C4-2B (cell line): ENCODE measurements at regions not wholly inside any gene's neighbourhood (a gene's known extent, or its start where the extent isn't known, plus 50 kb on each side); places are given as distances from the start of the nearest gene placed in this dataset.
"Not testable (repeated sequence)": the region's sequence is repeated elsewhere in the genome, so short reads cannot be mapped to it uniquely, and the experiment has no call there.

Experiments used
- H3K27ac ChIP-seq: fragments of 450-650 bp; 2 replicates; pipeline ENCODE4 v1.5.1; 2017
- CTCF ChIP-seq: fragments of 450-650 bp; conservative IDR thresholded peaks from 2 replicates; pipeline ENCODE4 v1.5.1; 2017; ENCODE audit warnings: mild to moderate bottlenecking
- ZFX ChIP-seq: fragments of 450-650 bp; IDR thresholded peaks from 2 replicates; pipeline ENCODE4 v1.6.1; 2017

GRCh38 chr5:125481506-125482465 lies 735.3 kb upstream of the ZNF608 start:
- no peak overlapping the region for H3K27ac ChIP-seq
- no peak for TF ChIP-seq CTCF
- TF ChIP-seq ZFX = no peak

DNA sequence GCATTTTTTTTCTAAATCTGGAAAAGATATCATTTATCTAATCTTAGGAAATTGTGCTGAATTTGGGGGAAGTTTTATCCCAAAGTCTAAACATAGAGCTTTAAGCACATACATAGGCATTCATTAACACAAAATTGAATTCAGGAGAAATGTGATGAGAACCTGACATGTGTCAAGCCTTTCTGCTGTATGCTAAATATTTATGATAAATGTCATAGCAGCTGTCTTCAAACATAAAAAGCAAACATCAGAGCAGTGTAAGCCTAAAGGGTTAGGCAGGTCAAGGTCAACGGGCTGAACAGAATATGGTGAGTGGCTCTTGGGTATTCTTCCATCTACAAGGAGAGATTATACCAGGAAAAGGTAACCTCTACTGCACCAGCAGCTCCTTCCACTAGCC lies 737.2 kb upstream of the ZNF608 start:
- no peak for TF ChIP-seq CTCF
- TF ChIP-seq ZFX = no peak
- H3K27ac ChIP-seq = no peak overlapping the region; the same call in 1 of the 2 replicates

DNA sequence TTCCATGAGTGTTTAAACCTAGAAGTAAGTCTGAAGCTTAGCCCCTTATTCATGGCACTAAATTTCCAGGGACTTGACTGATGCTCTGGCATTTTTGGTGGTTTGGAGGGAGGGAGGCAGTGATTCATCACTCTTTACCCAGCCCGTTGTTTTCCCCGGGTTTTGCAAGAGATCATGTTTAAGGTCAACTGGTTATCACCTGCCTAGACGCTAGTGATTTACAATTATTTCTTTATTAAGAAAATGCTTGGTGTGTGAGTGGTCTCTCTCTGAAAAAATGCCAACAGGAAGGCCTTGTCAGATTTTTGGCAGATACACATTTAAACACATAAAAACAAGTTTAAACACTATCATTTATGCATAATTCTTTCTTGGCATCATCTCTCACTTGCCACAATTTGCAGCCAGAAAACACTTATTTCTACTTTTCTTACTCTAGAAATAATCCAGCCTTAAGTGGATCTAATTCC lies 737.9 kb upstream of the ZNF608 start:
- TF ChIP-seq CTCF (no peak), ZFX (no peak)
- H3K27ac ChIP-seq = peak overlapping the region; percentile 65

DNA sequence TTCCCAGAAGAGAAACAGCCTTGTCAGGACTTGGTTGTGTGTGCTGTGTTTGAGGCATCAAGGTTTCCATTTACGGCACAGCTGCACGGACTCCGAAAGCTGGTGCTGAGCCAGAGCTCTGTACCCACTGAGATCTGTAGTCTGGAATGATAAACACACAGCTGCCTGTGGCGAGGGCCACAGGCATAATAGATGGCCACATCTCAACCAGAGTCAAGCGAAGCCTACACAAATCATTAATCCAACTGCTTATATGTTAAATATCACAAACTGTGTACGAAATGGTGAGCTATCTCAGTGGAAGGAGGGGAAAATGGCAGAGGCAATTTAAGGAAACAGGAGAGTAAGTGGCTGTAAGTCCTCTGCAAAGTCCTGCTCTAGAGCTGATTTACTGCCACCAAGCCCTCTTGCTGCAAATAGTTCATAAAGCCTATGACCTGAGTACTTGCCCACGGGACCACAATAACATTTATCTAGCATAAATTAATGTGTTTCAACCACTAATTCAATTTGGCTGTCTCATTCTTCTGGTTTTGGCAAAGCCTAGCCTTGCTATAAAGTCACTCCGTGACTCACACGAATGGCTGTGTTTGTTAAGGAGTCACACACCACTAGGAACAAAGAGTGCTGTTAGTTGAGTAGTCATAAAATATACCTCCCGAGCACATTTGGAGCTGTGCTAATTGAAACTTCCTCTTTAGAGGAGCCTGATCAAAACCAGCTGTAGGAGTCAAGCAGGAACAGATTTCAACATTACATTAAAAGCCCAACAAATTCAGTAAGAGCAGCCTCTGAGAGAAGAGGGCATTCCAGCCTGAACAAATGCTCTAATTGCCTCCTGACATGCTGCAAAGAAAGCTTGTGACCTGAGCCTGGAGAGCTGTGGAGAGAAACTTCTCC lies 738.6 kb upstream of the ZNF608 start:
- no peak for TF ChIP-seq CTCF
- no peak for TF ChIP-seq ZFX
- H3K27ac ChIP-seq = peak overlapping the region; percentile 65

- TF ChIP-seq CTCF (no peak), ZFX (no peak)
- peak overlapping the region; percentile 65; the same call in 1 of the 2 replicates for H3K27ac ChIP-seq
These were observed 739.3 kb upstream of the ZNF608 start for GRCh38 chr5:125485771-125486170.

DNA sequence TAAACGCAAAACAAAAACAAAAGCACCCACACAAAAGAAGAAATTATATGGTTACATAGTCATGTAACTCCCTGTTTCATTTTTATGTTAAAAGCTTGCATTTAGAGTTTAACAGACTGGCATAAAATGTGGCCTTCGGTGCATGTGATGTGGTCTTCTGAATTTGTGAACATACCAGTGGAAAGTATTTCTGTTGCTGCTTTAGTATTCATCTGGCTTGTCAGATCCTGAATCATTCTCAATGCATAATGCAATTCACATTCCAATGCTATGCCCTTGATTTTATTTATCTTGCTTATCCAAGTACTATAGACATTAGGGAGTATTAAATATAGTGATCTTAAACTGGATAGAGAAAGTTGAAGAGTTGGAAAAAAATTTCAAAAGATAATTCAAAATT lies 740.2 kb upstream of the ZNF608 start:
- no peak overlapping the region for H3K27ac ChIP-seq
- TF ChIP-seq CTCF = no peak
- TF ChIP-seq ZFX = no peak

DNA sequence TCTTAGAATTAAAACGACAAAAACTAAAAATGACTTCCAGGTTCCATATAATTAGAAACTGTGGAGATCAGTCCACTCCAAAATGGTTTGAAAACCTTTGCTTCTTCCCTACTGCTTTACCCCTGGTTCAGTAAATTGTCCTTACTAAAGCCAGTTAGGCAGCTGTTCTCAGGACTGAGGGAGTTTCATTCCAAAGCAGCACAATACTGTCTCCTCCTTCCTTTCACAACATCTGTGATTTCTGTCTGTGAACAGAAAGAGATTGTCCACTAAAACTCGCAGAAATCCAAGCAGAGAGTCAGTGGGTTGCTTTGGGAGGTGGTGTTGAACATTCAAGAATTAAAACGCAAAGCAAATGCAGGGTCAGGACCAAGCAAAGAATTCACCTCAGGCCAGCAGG lies 740.8 kb upstream of the ZNF608 start:
- no peak for TF ChIP-seq CTCF
- no peak for TF ChIP-seq ZFX
- no peak overlapping the region for H3K27ac ChIP-seq

DNA sequence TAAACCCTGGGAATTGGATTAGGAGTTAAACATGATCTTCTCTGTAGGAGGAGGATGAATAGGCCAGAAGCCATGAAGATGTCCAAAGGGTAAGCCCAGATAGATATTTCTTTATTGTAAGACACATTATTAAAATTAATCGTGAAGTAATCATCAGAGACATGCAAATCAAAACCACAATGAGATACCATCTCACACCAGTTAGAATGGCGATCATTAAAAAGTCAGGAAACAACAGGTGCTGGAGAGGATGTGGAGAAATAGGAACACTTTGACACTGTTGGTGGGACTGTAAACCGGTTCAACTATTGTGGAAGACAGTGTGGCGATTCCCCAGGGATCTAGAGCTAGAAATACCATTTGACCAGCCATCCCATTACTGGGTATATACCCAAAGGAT lies 741.2 kb upstream of the ZNF608 start:
- H3K27ac ChIP-seq = not testable (repeated sequence)
